DMS53 (cell line): ENCODE measurements at regions not wholly inside any gene's neighbourhood (a gene's known extent, or its start where the extent isn't known, plus 50 kb on each side); places are given as distances from the start of the nearest gene placed in this dataset.

Experiments used
- DNase-seq: peaks from one replicate; lab custom pipeline; 2025; lab: John Stamatoyannopoulos, UW

DNA sequence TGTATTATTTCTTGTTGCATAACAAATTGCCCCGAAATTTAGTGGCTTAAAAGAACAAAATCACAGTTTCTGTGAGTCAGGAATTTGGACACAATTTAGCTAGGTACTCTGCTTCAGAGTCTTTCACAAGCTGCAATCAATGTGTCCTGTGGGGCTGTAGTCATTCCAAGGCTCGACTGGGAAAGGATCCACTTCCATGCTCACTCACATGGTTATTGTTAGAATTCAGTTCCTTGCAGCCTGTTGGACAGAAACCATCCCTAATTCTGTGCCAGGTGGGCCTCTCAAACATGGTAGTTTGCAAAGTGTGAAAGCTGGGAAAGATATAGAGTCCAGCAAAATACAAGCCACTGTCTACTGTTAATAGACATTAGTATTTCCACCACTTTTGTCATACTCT is 59.7 kb upstream of the ARID2 start:
- no peak for DNase-seq

DNA sequence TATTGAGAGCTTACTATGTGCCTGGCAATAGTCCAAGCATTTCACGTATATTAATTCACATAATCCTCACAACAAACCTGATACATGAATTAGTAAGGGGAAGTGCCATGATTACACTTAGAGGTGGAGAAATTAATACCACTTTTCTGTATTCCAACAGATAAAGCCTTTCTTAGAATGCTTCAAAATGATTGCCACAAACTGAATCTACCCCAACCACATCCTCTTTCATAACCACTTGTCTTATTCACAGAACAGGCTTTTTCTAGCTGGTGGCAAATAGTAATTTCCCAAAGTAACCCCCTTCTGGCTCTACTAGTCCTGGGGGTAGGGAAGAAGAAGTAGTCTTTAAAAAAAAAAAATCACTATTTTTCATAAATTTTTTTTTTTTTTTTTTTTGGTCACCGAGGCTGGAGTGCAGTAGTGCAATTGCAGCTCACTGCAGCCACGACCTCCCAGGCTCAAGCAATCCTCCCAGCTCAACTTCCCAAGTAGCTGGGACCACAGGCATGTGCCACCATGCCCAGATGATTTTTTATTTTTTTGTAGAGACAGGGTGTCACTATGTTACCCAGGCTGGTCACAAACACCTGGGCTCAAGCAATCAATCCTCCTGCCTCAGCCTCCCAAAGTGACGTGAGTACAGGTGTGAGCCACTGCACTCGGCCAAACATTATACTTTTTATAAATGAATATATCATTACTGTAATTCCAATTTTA is 59.0 kb upstream of the ARID2 start:
- no peak for DNase-seq

DNA sequence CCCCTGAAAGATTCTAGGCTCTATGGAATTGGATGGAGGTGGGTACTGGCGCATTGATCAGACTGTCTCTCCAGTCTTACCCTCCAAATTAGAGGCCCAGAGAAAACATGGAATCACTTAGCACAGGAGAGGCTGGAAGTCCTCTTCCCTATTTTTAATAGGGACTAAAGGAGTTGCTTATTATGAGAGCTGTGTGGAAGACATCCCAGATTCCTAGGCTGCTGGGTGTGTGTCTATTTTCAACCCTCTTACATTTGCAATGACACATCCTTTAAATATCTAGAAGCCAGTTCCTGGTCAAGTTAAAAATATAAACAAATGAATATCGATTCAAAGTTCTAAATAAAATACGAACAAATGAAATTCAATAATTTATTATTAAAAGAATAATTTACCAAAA is 58.3 kb upstream of the ARID2 start:
- DNase-seq = no peak

DNA sequence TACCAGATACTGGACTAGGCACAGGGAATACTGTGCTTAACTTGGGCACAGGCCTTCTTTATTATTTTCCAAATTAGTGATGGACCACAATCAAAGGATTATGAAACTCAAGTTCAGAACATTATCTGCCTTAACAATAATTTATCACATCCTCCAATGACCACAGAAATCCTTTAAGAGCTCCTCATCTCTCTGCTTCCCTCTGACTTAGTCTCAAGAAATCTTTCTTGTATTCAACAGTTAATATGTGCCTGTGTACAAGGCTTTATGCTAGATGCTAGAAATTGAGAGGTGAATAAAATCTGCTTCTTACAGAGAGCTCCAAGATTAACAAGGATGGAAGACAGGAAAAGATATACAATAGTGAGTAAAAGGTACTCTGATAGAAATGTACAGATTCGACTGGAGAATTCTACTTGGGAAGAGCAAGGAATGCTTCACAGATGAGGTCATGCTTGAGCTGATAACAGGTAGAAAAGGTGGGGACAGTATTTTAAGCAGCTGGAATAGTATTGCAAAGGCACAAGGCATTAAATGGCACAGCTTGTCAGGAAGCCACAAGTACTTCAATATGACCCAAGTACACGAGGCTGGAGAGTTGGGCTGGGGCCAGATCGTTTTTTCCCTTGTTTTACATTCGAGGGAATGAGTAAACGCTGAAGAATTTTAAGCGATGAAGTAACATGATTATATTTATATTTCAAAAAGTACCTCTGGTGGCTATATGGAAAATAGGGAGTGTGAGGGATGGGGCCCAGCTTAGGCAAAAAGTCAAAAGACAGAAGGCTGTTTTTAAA is 55.1 kb upstream of the ARID2 start:
- peak; percentile 57 for DNase-seq

DNA sequence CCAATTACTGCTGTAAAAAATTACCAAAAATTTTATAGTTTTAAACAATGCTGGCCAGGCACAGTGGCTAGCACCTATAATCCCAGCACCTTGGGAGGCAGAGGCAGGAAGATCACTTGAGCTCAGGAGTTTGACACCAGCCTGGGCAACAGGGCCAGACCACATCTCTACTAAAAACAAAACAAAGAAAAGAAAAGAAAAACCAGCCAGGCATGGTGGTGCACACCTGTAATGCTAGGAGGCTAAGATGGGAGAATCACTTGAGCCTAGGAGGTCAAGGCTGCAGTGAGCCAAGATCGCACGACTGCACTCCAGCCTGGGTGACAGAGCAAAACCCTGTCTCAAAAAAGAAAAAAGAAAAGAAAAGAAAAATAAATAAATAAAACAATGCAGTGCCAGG is 54.0 kb upstream of the ARID2 start:
- DNase-seq = no peak
